ENCODE measurements at regions not wholly inside any gene's neighbourhood (a gene's known extent, or its start where the extent isn't known, plus 50 kb on each side); places are given as distances from the start of the nearest gene placed in this dataset.

DNA sequence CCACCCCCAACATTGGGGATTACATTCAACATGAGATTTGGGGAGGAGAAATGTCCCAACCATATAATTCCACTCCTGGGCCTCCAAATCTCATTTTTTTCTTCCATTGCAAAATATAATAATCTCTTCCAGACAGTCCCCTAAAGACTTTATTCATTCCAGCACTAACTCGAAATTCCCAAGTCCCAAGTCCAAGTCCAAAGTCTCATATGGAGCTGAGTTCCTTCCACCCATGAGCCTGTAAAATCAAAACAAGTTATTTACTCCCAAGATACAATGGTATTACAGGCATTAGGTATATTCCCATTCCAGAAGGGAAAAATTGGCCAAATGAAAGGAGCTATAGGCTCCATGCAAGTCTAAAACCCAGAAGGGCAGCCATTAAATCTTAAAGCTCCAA is 56.7 kb downstream of the P2RY1 start:
- intact Hi-C loops (cut with DNase I; ENCODE audit: low total_unique reads) (no loop called here), in situ Hi-C loops (cut with MboI; ENCODE audit: low pct_ligation_motif_present in 1 of 4, low pct_unique_long_range_greater_than_20kb in 1 of 4, low sequenced_read_pairs in 3 of 4) (no loop called here)
- TF ChIP-seq EP300 (IDR thresholded peaks at IDR 0.05; ENCODE audit: low read depth), result no peak
- TF ChIP-seq POLR2A (IDR thresholded peaks at IDR 0.05), result no peak
- TF ChIP-seq, protein P1, sequence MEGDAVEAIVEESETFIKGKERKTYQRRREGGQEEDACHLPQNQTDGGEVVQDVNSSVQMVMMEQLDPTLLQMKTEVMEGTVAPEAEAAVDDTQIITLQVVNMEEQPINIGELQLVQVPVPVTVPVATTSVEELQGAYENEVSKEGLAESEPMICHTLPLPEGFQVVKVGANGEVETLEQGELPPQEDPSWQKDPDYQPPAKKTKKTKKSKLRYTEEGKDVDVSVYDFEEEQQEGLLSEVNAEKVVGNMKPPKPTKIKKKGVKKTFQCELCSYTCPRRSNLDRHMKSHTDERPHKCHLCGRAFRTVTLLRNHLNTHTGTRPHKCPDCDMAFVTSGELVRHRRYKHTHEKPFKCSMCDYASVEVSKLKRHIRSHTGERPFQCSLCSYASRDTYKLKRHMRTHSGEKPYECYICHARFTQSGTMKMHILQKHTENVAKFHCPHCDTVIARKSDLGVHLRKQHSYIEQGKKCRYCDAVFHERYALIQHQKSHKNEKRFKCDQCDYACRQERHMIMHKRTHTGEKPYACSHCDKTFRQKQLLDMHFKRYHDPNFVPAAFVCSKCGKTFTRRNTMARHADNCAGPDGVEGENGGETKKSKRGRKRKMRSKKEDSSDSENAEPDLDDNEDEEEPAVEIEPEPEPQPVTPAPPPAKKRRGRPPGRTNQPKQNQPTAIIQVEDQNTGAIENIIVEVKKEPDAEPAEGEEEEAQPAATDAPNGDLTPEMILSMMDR (IDR thresholded peaks at IDR 0.05), result no peak
- no peak for TF ChIP-seq POLR2AphosphoS5 (IDR thresholded peaks at IDR 0.05)
- Histone ChIP-seq H3K27me3 (no peaks in the 10 kb centered on the region), H3K4me1 (no peaks in the 10 kb centered on the region), H3K4me3 (no peak overlapping the region), H3K27ac (no peak overlapping the region), H3K9me3 (no peaks in the 10 kb centered on the region), H3K36me3 (no peaks in the 10 kb centered on the region)
- DNase-seq, result no peak
- whole genome bisulfite sequencing, 2 donors (ENCODE audit: low coverage in 1 of 2), result 74% methylated on average over 1 of the region's 1 CpG; no CpG with 5 or more reads in 1 of the 2 donors

- Histone ChIP-seq H3K27ac (no peak overlapping the region), H3K27me3 (no peaks in the 10 kb centered on the region), H3K4me1 (no peaks in the 10 kb centered on the region), H3K36me3 (no peaks in the 10 kb centered on the region), H3K4me3 (no peak overlapping the region), H3K9me3 (no peaks in the 10 kb centered on the region)
- in situ Hi-C loops (cut with MboI; ENCODE audit: low pct_ligation_motif_present in 1 of 4, low pct_unique_long_range_greater_than_20kb in 1 of 4, low sequenced_read_pairs in 3 of 4) (no loop called here), intact Hi-C loops (cut with DNase I; ENCODE audit: low total_unique reads) (no loop called here)
- TF ChIP-seq EP300 (IDR thresholded peaks at IDR 0.05; ENCODE audit: low read depth) (no peak), POLR2AphosphoS5 (IDR thresholded peaks at IDR 0.05) (no peak)
- TF ChIP-seq, protein P1 (IDR thresholded peaks at IDR 0.05), result no peak
- DNase-seq, result peak; percentile 10
Measured at GRCh38 chr3:152892446-152892845, 57.5 kb downstream of the P2RY1 start.

GRCh38 chr3:152893647-152894046 is 58.7 kb downstream of the P2RY1 start:
- intact Hi-C loops (cut with DNase I; ENCODE audit: low total_unique reads) (no loop called here), in situ Hi-C loops (cut with MboI; ENCODE audit: low pct_ligation_motif_present in 1 of 4, low pct_unique_long_range_greater_than_20kb in 1 of 4, low sequenced_read_pairs in 3 of 4) (no loop called here)
- Histone ChIP-seq H3K4me1 (no peaks in the 10 kb centered on the region), H3K9me3 (no peaks in the 10 kb centered on the region), H3K27ac (no peak overlapping the region), H3K4me3 (no peak overlapping the region), H3K36me3 (no peaks in the 10 kb centered on the region), H3K27me3 (no peaks in the 10 kb centered on the region)
- 55 to 56% methylated on average over 3 of the region's 3 CpGs for WGBS, 2 donors (ENCODE audit: low coverage in 1 of 2)
- no peak for TF ChIP-seq EP300 (IDR thresholded peaks at IDR 0.05; ENCODE audit: low read depth)
- no peak for TF ChIP-seq POLR2AphosphoS5 (IDR thresholded peaks at IDR 0.05)
- TF ChIP-seq, protein P1 (IDR thresholded peaks at IDR 0.05), result no peak
- no peak for TF ChIP-seq POLR2A (IDR thresholded peaks at IDR 0.05)
- DNase-seq, result no peak

GRCh38 chr3:152899306-152899705 is 64.4 kb downstream of the P2RY1 start:
- 46 to 86% methylated on average over 1 to 2 of the region's 2 CpGs for WGBS, 2 donors (ENCODE audit: low coverage in 1 of 2)
- no peak for TF ChIP-seq EP300 (IDR thresholded peaks at IDR 0.05; ENCODE audit: low read depth)
- intact Hi-C loops (cut with DNase I; ENCODE audit: low total_unique reads), result no loop called here

DNA sequence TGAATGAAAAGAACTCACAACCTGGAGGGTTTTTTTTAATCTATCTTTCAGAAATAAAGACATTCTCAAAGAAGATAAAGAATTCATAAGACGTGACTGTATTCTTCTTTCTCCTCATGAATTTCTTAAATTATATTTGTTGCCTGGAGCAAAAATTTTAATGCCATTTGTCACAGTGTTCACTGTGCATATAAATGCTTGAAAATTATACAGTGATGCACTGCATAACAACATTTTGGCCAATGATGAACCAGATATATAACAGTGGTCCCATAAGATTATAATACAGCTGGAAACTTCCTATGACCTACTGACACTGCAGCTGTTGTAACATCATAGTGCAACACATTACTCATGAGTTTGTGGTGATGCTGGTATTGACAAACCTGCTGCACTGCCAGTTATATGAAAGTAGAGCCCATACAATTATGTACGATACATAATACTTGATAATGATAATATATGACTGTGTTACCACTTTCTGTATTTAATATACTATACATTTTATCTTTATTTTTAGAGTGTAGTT is 67.3 kb downstream of the P2RY1 start:
- WGBS, 2 donors (ENCODE audit: low coverage in 1 of 2), result 91 to 95% methylated on average over 2 of the region's 2 CpGs

More at GRCh38 chr3:152899306-152899705, 64.4 kb downstream of the P2RY1 start:
- no peak for DNase-seq
- Histone ChIP-seq H3K4me3 (no peak overlapping the region), H3K27ac (no peak overlapping the region), H3K9me3 (no peaks in the 10 kb centered on the region), H3K36me3 (no peaks in the 10 kb centered on the region), H3K4me1 (no peaks in the 10 kb centered on the region), H3K27me3 (no peaks in the 10 kb centered on the region)
- in situ Hi-C loops (cut with MboI; ENCODE audit: low pct_ligation_motif_present in 1 of 4, low pct_unique_long_range_greater_than_20kb in 1 of 4, low sequenced_read_pairs in 3 of 4), result no loop called here

More for the DNA sequence above, 67.3 kb downstream of the P2RY1 start:
- no peak overlapping the region for H3K4me3 ChIP-seq
- no peaks in the 10 kb centered on the region for H3K27me3 ChIP-seq
- TF ChIP-seq, protein P1 (IDR thresholded peaks at IDR 0.05), result no peak
- TF ChIP-seq POLR2AphosphoS5 (IDR thresholded peaks at IDR 0.05) (no peak), POLR2A (IDR thresholded peaks at IDR 0.05) (no peak), EP300 (IDR thresholded peaks at IDR 0.05; ENCODE audit: low read depth) (no peak)
- no peaks in the 10 kb centered on the region for H3K36me3 ChIP-seq
- intact Hi-C loops (cut with DNase I; ENCODE audit: low total_unique reads), result no loop called here
- DNase-seq, result no peak
- no peaks in the 10 kb centered on the region for H3K9me3 ChIP-seq
- in situ Hi-C loops (cut with MboI; ENCODE audit: low pct_ligation_motif_present in 1 of 4, low pct_unique_long_range_greater_than_20kb in 1 of 4, low sequenced_read_pairs in 3 of 4), result no loop called here
- H3K4me1 ChIP-seq, result no peaks in the 10 kb centered on the region
- no peak overlapping the region for H3K27ac ChIP-seq

All from transverse colon (tissue), 4 donors.